NCI-H1092 (cell line): ENCODE measurements at regions not wholly inside any gene's neighbourhood (a gene's known extent, or its start where the extent isn't known, plus 50 kb on each side); places are given as distances from the start of the nearest gene placed in this dataset.

Source experiments
- DNase-seq: peaks from one replicate; lab custom pipeline; 2025; lab: John Stamatoyannopoulos, UW

GRCh38 chrX:39984191-39984956 lies 113.4 kb downstream of the BCOR start:
- DNase-seq = no peak

GRCh38 chrX:39985071-39985470 lies 112.7 kb downstream of the BCOR start:
- no peak for DNase-seq

GRCh38 chrX:39985551-39985950 lies 112.2 kb downstream of the BCOR start:
- DNase-seq = no peak

- no peak for DNase-seq
These were observed 109.3 kb downstream of the BCOR start for GRCh38 chrX:39988496-39988895.

- no peak for DNase-seq
These were observed 107.4 kb downstream of the BCOR start for GRCh38 chrX:39990388-39990787.

GRCh38 chrX:39992300-39992699 lies 105.5 kb downstream of the BCOR start:
- no peak for DNase-seq

- DNase-seq = no peak
These were observed 102.3 kb downstream of the BCOR start for GRCh38 chrX:39995457-39995856.

GRCh38 chrX:39996536-39996935 lies 101.2 kb downstream of the BCOR start:
- DNase-seq = no peak

GRCh38 chrX:39998636-39999406 lies 98.9 kb downstream of the BCOR start:
- DNase-seq = no peak
